ENCODE measurements at regions not wholly inside any gene's neighbourhood (a gene's known extent, or its start where the extent isn't known, plus 50 kb on each side); places are given as distances from the start of the nearest gene placed in this dataset.

GRCh38 chr13:104442536-104442935 is 1376.3 kb upstream of the SLC10A2 start:
- no peaks in the 10 kb centered on the region for H3K4me1 ChIP-seq (ENCODE audit: control insufficient read depth in 1 of 2, insufficient read depth in 2 of 2, low read length in 2 of 2)
- no peaks in the 10 kb centered on the region for H3K9me2 ChIP-seq (ENCODE audit: insufficient read depth)
- no peak overlapping the region for H3K9ac ChIP-seq (ENCODE audit: low read length)
- H3K27ac ChIP-seq (ENCODE audit: low read depth, low read length), result no peak overlapping the region
- H2AFZ ChIP-seq (ENCODE audit: low read depth, low read length, poor library complexity, severe bottlenecking), result no peak overlapping the region
- H3K4me2 ChIP-seq (ENCODE audit: low read length), result no peak overlapping the region
- H3K9me3 ChIP-seq (ENCODE audit: control insufficient read depth in 1 of 2, insufficient read depth in 1 of 2, low read depth in 1 of 2, low read length in 2 of 2), result no peaks in the 10 kb centered on the region
- DNase-seq (ENCODE audit: low read depth, low spot score) (no peak), ATAC-seq (no peak)
- H4K20me1 ChIP-seq (ENCODE audit: insufficient read depth), result no peaks in the 10 kb centered on the region
- ChIA-PET CTCF (no interaction called here), POLR2A (no interaction called here), RAD21 (ENCODE audit: low non-redundant PET in 1 of 2, low total read pairs in 2 of 2, uncharacterized antibody in 2 of 2, unreplicated experiment in 2 of 2) (no interaction called here)
- H3K27me3 ChIP-seq (ENCODE audit: insufficient read depth, low read length), result no peaks in the 10 kb centered on the region
- intact Hi-C loops (cut with micrococcal nuclease), result no loop called here
- no peaks in the 10 kb centered on the region for H3K36me3 ChIP-seq (ENCODE audit: control insufficient read depth in 1 of 2, insufficient read depth in 2 of 2, low read length in 2 of 2)
- BruUV-seq (replicated peaks), result no TSS peak
- H3K79me2 ChIP-seq (ENCODE audit: insufficient read depth, low read length), result no peaks in the 10 kb centered on the region
- H3K4me3 ChIP-seq (replicated peaks in 1 of 2; ENCODE audit: low read depth in 1 of 2, low read length in 2 of 2), result no peak overlapping the region
- TF ChIP-seq ATF3 (IDR thresholded peaks at IDR 0.05) (no peak), ZBTB33 (IDR thresholded peaks at IDR 0.05; ENCODE audit: extremely low read depth, insufficient replicate concordance, low read length) (no peak), FOSL1 (IDR thresholded peaks at IDR 0.05; ENCODE audit: low read depth) (no peak), ZNF274 (IDR thresholded peaks at IDR 0.05; ENCODE audit: low read depth, low read length) (no peak), MAX (IDR thresholded peaks at IDR 0.05) (no peak)

GRCh38 chr13:104436555-104436954 is 1370.3 kb upstream of the SLC10A2 start:
- Histone ChIP-seq H3K27me3 (ENCODE audit: insufficient read depth, low read length) (no peaks in the 10 kb centered on the region), H3K4me2 (ENCODE audit: low read length) (no peak overlapping the region), H2AFZ (ENCODE audit: low read depth, low read length, poor library complexity, severe bottlenecking) (no peak overlapping the region), H3K27ac (ENCODE audit: low read depth, low read length) (no peak overlapping the region), H4K20me1 (ENCODE audit: insufficient read depth) (no peaks in the 10 kb centered on the region), H3K9me2 (ENCODE audit: insufficient read depth) (no peaks in the 10 kb centered on the region), H3K4me1 (ENCODE audit: control insufficient read depth in 1 of 2, insufficient read depth in 2 of 2, low read length in 2 of 2) (no peaks in the 10 kb centered on the region), H3K9ac (ENCODE audit: low read length) (no peak overlapping the region), H3K9me3 (ENCODE audit: control insufficient read depth in 1 of 2, insufficient read depth in 1 of 2, low read depth in 1 of 2, low read length in 2 of 2) (no peaks in the 10 kb centered on the region), H3K79me2 (ENCODE audit: insufficient read depth, low read length) (no peaks in the 10 kb centered on the region), H3K36me3 (ENCODE audit: control insufficient read depth in 1 of 2, insufficient read depth in 2 of 2, low read length in 2 of 2) (no peaks in the 10 kb centered on the region), H3K4me3 (replicated peaks in 1 of 2; ENCODE audit: low read depth in 1 of 2, low read length in 2 of 2) (no peak overlapping the region)
- intact Hi-C loops (cut with micrococcal nuclease), result no loop called here
- CTCF ChIA-PET, result no interaction called here
- no peak for ATAC-seq
- TF ChIP-seq REST (IDR thresholded peaks at IDR 0.05; ENCODE audit: low read depth), result no peak
- no TSS peak for BruUV-seq (replicated peaks)
- POLR2A ChIA-PET, result no interaction called here
- RAD21 ChIA-PET (ENCODE audit: low non-redundant PET in 1 of 2, low total read pairs in 2 of 2, uncharacterized antibody in 2 of 2, unreplicated experiment in 2 of 2), result no interaction called here
- no peak for DNase-seq (ENCODE audit: low read depth, low spot score)

Data from HCT116 (cell line).